ENCODE measurements at regions not wholly inside any gene's neighbourhood (a gene's known extent, or its start where the extent isn't known, plus 50 kb on each side); places are given as distances from the start of the nearest gene placed in this dataset.

DNA sequence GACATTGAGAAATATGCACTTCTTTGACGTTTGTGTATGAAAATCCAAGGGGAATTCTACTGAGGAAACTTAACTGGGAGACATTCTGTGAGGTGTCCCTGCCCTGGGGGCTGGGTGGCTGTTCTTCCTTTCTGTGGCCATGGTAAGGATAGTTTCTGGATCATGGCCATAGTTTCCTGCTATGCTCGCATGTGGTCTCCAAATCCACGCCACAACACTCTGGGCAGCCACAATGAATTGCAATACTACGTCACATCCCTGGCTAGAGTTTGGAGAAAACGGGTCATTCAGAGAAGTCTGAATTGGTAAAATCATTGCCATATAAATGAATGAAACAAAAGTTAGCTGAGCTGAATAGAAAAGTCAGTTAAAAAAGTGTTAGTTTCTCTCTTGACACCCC, 230.6 kb downstream of the UTRN start:
- TF ChIP-seq, protein P1, sequence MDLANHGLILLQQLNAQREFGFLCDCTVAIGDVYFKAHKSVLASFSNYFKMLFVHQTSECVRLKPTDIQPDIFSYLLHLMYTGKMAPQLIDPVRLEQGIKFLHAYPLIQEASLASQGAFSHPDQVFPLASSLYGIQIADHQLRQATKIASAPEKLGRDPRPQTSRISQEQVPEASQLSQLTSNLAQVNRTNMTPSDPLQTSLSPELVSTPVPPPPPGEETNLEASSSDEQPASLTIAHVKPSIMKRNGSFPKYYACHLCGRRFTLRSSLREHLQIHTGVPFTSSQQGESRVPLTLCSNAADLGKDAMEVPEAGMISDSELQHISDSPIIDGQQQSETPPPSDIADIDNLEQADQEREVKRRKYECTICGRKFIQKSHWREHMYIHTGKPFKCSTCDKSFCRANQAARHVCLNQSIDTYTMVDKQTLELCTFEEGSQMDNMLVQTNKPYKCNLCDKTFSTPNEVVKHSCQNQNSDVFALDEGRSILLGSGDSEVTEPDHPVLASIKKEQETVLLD (CRISPR knock-in tag; IDR thresholded peaks at IDR 0.05; ENCODE audit: low read depth): no peak
- TF ChIP-seq NFE2L2 (IDR thresholded peaks at IDR 0.05; ENCODE audit: low read length) (no peak), SIN3A (IDR thresholded peaks at IDR 0.05; ENCODE audit: borderline replicate concordance, low read depth, low read length) (no peak)

Measured in HepG2 (cell line).